Chondrocyte (in vitro differentiated cells): ENCODE measurements at regions not wholly inside any gene's neighbourhood (a gene's known extent, or its start where the extent isn't known, plus 50 kb on each side); places are given as distances from the start of the nearest gene placed in this dataset.

Experiments
- DNase-seq: peaks from one replicate; pipeline ENCODE4 v3.0.0; 2021; ENCODE audit warnings: mixed read lengths, low spot score
- H3K27ac Mint-ChIP-seq: one replicate; pipeline ENCODE4 v1.8.0; 2021; ENCODE audit warnings: mild to moderate bottlenecking, moderate library complexity, mixed read lengths; ENCODE audit not compliant: unreplicated experiment
- H3K27me3 Mint-ChIP-seq: 2 replicates; pipeline ENCODE4 v1.8.0; 2021; ENCODE audit warnings: low read depth, mixed read lengths
- H3K36me3 Mint-ChIP-seq: 2 replicates; pipeline ENCODE4 v1.8.0; 2021; ENCODE audit warnings: low read depth, mixed read lengths
- H3K4me1 Mint-ChIP-seq: 2 replicates; pipeline ENCODE4 v1.8.0; 2021; ENCODE audit warnings: low read depth, mild to moderate bottlenecking, mixed read lengths
- H3K4me3 Mint-ChIP-seq: one replicate; pipeline ENCODE4 v1.8.0; 2021; ENCODE audit warnings: mild to moderate bottlenecking, moderate library complexity, mixed read lengths; ENCODE audit not compliant: unreplicated experiment
- H3K9me3 Mint-ChIP-seq: 2 replicates; pipeline ENCODE4 v1.8.0; 2021; ENCODE audit warnings: low read depth, mixed read lengths
- CTCF ChIP-seq: fragments of 200-600 bp; sonication (generic); IDR thresholded peaks from 2 replicates; pipeline ENCODE4 v1.5.0; 2021; ENCODE audit warnings: antibody characterized with exemption, mild to moderate bottlenecking, moderate library complexity

GRCh38 chr9:107681988-107682387, 192.4 kb upstream of the KLF4 start:
- DNase-seq, result no peak
- no peak for TF ChIP-seq CTCF
- Mint-ChIP-seq H3K4me1 (no peaks in the 10 kb centered on the region), H3K36me3 (no peaks in the 10 kb centered on the region), H3K27me3 (no peaks in the 10 kb centered on the region), H3K4me3 (no peak overlapping the region), H3K9me3 (no peaks in the 10 kb centered on the region), H3K27ac (no peak overlapping the region)

GRCh38 chr9:107675351-107676259, 186.0 kb upstream of the KLF4 start:
- no peaks in the 10 kb centered on the region for H3K27me3 Mint-ChIP-seq
- DNase-seq, result no peak
- H3K4me3 Mint-ChIP-seq, result no peak overlapping the region
- no peaks in the 10 kb centered on the region for H3K36me3 Mint-ChIP-seq
- no peak overlapping the region for H3K27ac Mint-ChIP-seq
- no peaks in the 10 kb centered on the region for H3K9me3 Mint-ChIP-seq
- no peaks in the 10 kb centered on the region for H3K4me1 Mint-ChIP-seq
- no peak for TF ChIP-seq CTCF

- Mint-ChIP-seq H3K27me3 (no peaks in the 10 kb centered on the region), H3K4me3 (no peak overlapping the region), H3K4me1 (no peaks in the 10 kb centered on the region), H3K27ac (no peak overlapping the region), H3K9me3 (no peaks in the 10 kb centered on the region), H3K36me3 (no peaks in the 10 kb centered on the region)
- no peak for DNase-seq
- no peak for TF ChIP-seq CTCF
Measured at GRCh38 chr9:107674721-107675277, 185.2 kb upstream of the KLF4 start.

- no peak for TF ChIP-seq CTCF
- Mint-ChIP-seq H3K27me3 (no peaks in the 10 kb centered on the region), H3K4me1 (no peaks in the 10 kb centered on the region), H3K9me3 (no peaks in the 10 kb centered on the region), H3K4me3 (no peak overlapping the region), H3K27ac (no peak overlapping the region), H3K36me3 (no peaks in the 10 kb centered on the region)
- DNase-seq, result no peak
Measured at GRCh38 chr9:107673861-107674720, 184.5 kb upstream of the KLF4 start.

- H3K4me3 Mint-ChIP-seq, result no peak overlapping the region
- no peak for DNase-seq
- TF ChIP-seq CTCF, result no peak
- peaks cover 5% of the 10 kb centered on the region for H3K4me1 Mint-ChIP-seq
- no peaks in the 10 kb centered on the region for H3K27me3 Mint-ChIP-seq
- no peak overlapping the region for H3K27ac Mint-ChIP-seq
- no peaks in the 10 kb centered on the region for H3K36me3 Mint-ChIP-seq
- no peaks in the 10 kb centered on the region for H3K9me3 Mint-ChIP-seq
Measured at GRCh38 chr9:107671588-107671987, 182.0 kb upstream of the KLF4 start.
